Transverse colon (tissue), 4 donors: ENCODE measurements at regions not wholly inside any gene's neighbourhood (a gene's known extent, or its start where the extent isn't known, plus 50 kb on each side); places are given as distances from the start of the nearest gene placed in this dataset.

Source experiments
- DNase-seq: peaks from one replicate; pipeline ENCODE4 v3.0.0-alpha.2; 2019
- H3K27ac ChIP-seq, 4 donors: fragments of 200-600 bp; sonication (generic); 2 replicates each; pipeline ENCODE4 v1.5.1; 2016 to 2018; ENCODE audit warnings: inconsistent platforms in 4 of 4
- H3K27me3 ChIP-seq: fragments of 200-600 bp; sonication (generic); 2 replicates; pipeline ENCODE4 v1.5.1; 2017; ENCODE audit warnings: inconsistent platforms
- H3K36me3 ChIP-seq, 4 donors: fragments of 200-600 bp; sonication (generic); 2 replicates each; pipeline ENCODE4 v1.5.1; 2017 to 2019; ENCODE audit warnings: inconsistent platforms in 4 of 4
- H3K4me1 ChIP-seq, 4 donors: fragments of 200-600 bp; sonication (generic); 2 replicates each; pipeline ENCODE4 v1.5.1; 2017 to 2020; ENCODE audit warnings: inconsistent platforms in 4 of 4
- H3K4me3 ChIP-seq, 4 donors: fragments of 200-600 bp; sonication (generic); 1 replicate in 1 of 4; 2 replicates in 3 of 4; pipeline versions ENCODE4 v1.5.1 to v1.6.1; 2017 to 2019; ENCODE audit warnings: inconsistent platforms in 4 of 4
- H3K9me3 ChIP-seq, 2 donors: fragments of 200-600 bp; sonication (generic); 2 replicates each; pipeline ENCODE4 v1.5.1; 2017 to 2019; ENCODE audit warnings: inconsistent platforms in 2 of 2
- CTCF ChIP-seq, 5 experiments: fragments of 200-600 bp in 3 of 5; fragments of 450-650 bp in 2 of 5; sonication (generic) in 3 of 5; IDR thresholded peaks; 1 replicate in 2 of 5; 2 replicates in 3 of 5; pipeline ENCODE4 v1.5.1; 2016 to 2017; ENCODE audit warnings: antibody characterized with exemption in 5 of 5, inconsistent platforms in 3 of 5, mild to moderate bottlenecking in 2 of 5, moderate library complexity in 1 of 5
- EP300 ChIP-seq: sonication (generic); formaldehyde crosslinking; IDR thresholded peaks from one replicate; pipeline ENCODE4 v1.6.1; 2017; ENCODE audit warnings: antibody characterized with exemption, low read depth
- POLR2A ChIP-seq: fragments of 450-650 bp; IDR thresholded peaks from one replicate; pipeline ENCODE4 v1.6.1; 2016; ENCODE audit warnings: antibody characterized with exemption, mild to moderate bottlenecking, moderate library complexity
- POLR2AphosphoS5 ChIP-seq, 3 donors: sonication (generic); formaldehyde crosslinking; IDR thresholded peaks; one replicate each; pipeline ENCODE4 v1.6.1; 2016; ENCODE audit warnings: antibody characterized with exemption in 3 of 3
- WGBS, 2 donors: methylation state at CpG; one replicate each; pipeline ENCODE4 v1.1.5; 2018; ENCODE audit warnings: low coverage in 1 of 2; 5-methylcytosine and 5-hydroxymethylcytosine counted together
- in situ Hi-C, 4 donors: fragments of 200-750 bp; cut with MboI; loops; one replicate each; pipeline versions ENCODE4 v1.15.0 to v1.15.1; 2017; ENCODE audit warnings: low sequenced_read_pairs in 3 of 4, low pct_ligation_motif_present in 1 of 4, low pct_unique_long_range_greater_than_20kb in 1 of 4
- intact Hi-C: fragments of 100-400 bp; cut with DNase I; formaldehyde crosslinking; loops from one replicate; pipeline ENCODE4 v1.15.1; 2023; ENCODE audit warnings: low total_unique reads

DNA sequence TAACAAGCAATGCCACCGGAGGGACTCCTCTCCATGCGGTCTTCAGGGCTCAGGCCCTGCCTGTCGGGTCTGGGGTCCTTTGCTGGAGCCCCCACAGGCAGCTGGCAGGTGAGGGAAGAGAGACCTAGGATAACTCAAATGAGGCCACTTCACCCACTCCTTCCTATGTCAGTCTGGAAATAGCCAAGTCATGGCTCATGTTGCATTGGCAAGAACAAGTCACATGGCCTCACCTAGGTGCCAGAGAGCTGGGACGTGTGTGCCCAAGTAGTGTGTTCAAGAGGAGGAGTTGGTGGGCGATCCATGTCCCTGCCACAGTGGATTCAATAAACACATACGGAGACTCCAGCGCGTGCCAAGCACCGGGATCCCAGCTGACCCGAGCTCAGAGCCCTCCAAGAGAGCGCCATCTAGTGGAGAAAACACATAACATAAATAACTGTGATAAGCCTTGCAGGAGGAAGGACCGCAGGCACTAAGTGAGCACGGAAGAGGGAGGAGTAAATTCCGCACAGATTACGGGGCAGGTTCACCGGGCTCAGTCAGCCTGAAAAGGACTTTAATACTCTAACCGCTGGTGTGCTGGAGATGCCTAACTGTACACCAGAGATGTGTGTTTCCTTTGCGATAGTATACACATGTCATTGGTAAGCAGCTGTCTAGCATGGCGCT, 580.8 kb downstream of the CCDC171 start:
- Histone ChIP-seq H3K27me3 (no peaks in the 10 kb centered on the region), H3K4me3 (no peak overlapping the region), H3K36me3 (no peaks in the 10 kb centered on the region), H3K27ac (peak overlapping the region in 1 of 4 donors; percentile 41), H3K9me3 (no peaks in the 10 kb centered on the region), H3K4me1 (peaks cover 0 to 6% (median 0%) of the 10 kb centered on the region in 4 donors)
- peak; percentile 20 for DNase-seq
- TF ChIP-seq CTCF (IDR thresholded peaks at IDR 0.05), result peak; percentile 23 to 61 (median 43)
- TF ChIP-seq POLR2AphosphoS5 (IDR thresholded peaks at IDR 0.05), result no peak
- intact Hi-C loops, result no loop called here
- WGBS, 2 donors, result 37 to 49% methylated on average over 8 to 19 of the region's 19 CpGs
- in situ Hi-C loops, result loop anchor here in 1 of 4 donors (25.0 kb wide), 1 partner anchor 271 kb away; no protein-coding TSS in a partner anchor

DNA sequence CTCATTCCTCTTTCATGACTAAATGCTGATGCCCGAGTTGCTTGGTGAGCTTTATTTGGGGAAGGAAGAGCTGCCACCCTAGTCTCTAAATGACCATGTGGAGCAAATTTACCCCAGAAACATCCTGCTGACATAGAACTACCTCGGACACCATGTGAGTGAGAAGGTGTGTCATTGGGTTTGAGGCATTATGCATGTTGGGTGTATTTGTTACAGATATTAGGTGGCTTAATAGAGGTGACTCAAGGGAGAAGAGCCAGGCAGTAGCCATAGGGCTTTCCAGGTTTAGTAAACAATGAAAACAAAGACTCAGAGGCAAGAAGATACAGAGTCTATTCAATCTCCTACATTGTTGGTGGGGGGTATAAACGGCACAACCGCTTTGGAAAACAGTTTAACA, 581.5 kb downstream of the CCDC171 start:
- no peaks in the 10 kb centered on the region for H3K9me3 ChIP-seq
- H3K27ac ChIP-seq, result no peak overlapping the region
- in situ Hi-C loops, result loop anchor here in 1 of 4 donors (25.0 kb wide), 1 partner anchor 272 kb away; no protein-coding TSS in a partner anchor
- intact Hi-C loops, result no loop called here
- H3K4me1 ChIP-seq, result peaks cover 0 to 6% (median 0%) of the 10 kb centered on the region in 4 donors
- H3K4me3 ChIP-seq, result no peak overlapping the region
- H3K27me3 ChIP-seq, result no peaks in the 10 kb centered on the region
- 80 to 83% methylated on average over 4 of the region's 4 CpGs for WGBS, 2 donors
- no peak for DNase-seq
- no peak for TF ChIP-seq POLR2A
- TF ChIP-seq POLR2AphosphoS5 (IDR thresholded peaks at IDR 0.05), result no peak
- no peak for TF ChIP-seq EP300
- TF ChIP-seq CTCF (IDR thresholded peaks at IDR 0.05), result no peak
- H3K36me3 ChIP-seq, result no peaks in the 10 kb centered on the region

GRCh38 chr9:16135968-16136367, 583.1 kb downstream of the CCDC171 start:
- Histone ChIP-seq H3K27ac (no peak overlapping the region), H3K36me3 (no peaks in the 10 kb centered on the region), H3K4me1 (peaks cover 0 to 6% (median 0%) of the 10 kb centered on the region in 4 donors), H3K27me3 (no peaks in the 10 kb centered on the region), H3K9me3 (no peaks in the 10 kb centered on the region), H3K4me3 (no peak overlapping the region)
- WGBS, 2 donors, result 93% methylated on average over 1 of the region's 1 CpG; no CpG with 5 or more reads in 1 of the 2 donors
- intact Hi-C loops, result no loop called here
- TF ChIP-seq CTCF (IDR thresholded peaks at IDR 0.05) (no peak), POLR2AphosphoS5 (IDR thresholded peaks at IDR 0.05) (no peak), POLR2A (no peak), EP300 (no peak)
- in situ Hi-C loops, result loop anchor here in 1 of 4 donors (25.0 kb wide), 1 partner anchor 274 kb away; no protein-coding TSS in a partner anchor
- DNase-seq, result no peak

DNA sequence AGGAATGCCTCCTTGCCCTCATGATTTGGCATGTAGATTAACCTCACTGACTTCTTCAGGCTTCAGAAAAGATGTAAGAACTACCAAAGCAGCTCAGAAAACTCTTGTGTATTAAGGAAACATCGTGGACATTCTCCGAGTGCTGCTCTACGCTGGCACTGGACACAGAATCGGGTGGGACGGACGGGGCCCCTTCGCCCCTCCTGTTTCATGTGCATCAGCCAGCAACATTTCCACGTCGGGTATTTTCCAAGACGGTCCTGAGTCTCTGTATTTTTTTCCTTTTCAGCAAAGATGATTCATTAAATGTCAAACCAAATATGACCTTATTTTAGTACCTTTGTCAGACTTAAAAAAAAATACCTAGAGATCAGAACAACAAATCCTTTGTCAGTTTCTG, 583.6 kb downstream of the CCDC171 start:
- WGBS, 2 donors, result 86% methylated on average over 10 of the region's 10 CpGs; no CpG with 5 or more reads in 1 of the 2 donors
- Histone ChIP-seq H3K27ac (no peak overlapping the region), H3K4me1 (peaks cover 0 to 6% (median 0%) of the 10 kb centered on the region in 4 donors), H3K27me3 (no peaks in the 10 kb centered on the region), H3K36me3 (no peaks in the 10 kb centered on the region), H3K9me3 (no peaks in the 10 kb centered on the region), H3K4me3 (no peak overlapping the region)
- in situ Hi-C loops, result loop anchor here in 1 of 4 donors (25.0 kb wide), 1 partner anchor 274 kb away; no protein-coding TSS in a partner anchor
- DNase-seq, result no peak
- intact Hi-C loops, result no loop called here
- no peak for TF ChIP-seq CTCF (IDR thresholded peaks at IDR 0.05)
- no peak for TF ChIP-seq POLR2A
- TF ChIP-seq EP300, result no peak
- no peak for TF ChIP-seq POLR2AphosphoS5 (IDR thresholded peaks at IDR 0.05)
